ENCODE measurements at regions not wholly inside any gene's neighbourhood (a gene's known extent, or its start where the extent isn't known, plus 50 kb on each side); places are given as distances from the start of the nearest gene placed in this dataset.
"Not testable (repeated sequence)": the region's sequence is repeated elsewhere in the genome, so short reads cannot be mapped to it uniquely, and the experiment has no call there.

- DNase-seq = no peak
Observed at GRCh38 chr6:121020656-121021055, 313.6 kb downstream of the TBC1D32 start.

DNA sequence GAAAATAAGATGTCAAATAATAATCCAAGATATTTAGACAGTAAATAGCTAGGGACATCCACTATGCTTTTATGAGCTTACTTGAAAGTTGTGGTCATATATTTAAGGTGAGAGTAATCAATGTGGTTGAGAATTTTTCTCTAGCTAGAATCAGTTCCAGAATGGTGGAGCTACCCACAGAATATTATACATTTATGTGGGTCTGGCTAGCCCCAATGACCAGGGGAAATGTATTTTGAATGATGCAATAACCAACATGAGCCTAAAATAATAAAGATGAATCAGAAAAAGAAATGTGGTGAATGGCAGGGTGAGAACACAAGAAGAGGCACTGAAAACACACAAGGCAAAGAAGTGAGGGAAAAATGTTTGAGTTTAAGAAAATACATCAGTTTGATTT is 325.7 kb downstream of the TBC1D32 start:
- no peak for DNase-seq

DNA sequence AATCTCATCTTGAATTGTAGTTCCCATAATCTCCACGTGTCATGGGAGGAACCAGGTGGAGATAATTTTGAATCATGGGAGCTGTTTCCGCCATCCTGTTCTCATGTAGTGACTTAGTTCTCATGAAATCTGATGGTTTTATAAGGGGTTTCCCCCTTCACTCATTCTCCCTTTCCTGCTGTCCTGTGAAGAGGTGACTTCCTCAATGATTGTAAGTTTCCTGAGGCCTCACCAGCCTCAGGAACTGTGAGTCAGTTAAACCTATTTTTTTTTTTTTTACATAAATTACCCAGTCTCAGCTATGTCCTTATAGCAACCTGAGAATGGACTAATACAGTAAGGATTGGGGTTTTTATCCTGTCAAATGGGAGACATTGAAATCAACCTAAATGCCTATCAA is 328.3 kb downstream of the TBC1D32 start:
- no peak for DNase-seq

DNA sequence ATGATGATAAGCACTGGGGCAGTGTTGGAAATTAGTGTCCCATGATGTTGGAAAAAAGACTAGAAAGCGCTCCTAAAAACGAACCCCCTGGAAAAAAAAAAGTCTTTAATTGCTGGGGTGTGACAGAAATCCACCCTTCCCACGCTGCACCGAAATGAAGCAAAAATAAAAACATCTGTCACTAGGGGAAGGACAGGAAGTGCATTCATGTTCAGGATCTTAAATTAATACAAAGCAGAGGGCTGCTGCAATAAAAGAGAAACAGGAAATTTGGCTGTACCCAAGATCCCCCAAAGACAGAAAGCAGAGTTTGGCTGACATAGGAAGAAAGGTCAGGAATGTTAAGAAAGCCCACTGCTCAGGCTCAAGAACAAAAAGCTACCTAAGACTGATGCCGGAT is 333.9 kb downstream of the TBC1D32 start:
- DNase-seq = no peak

GRCh38 chr6:120996340-120996739 is 337.9 kb downstream of the TBC1D32 start:
- no peak for DNase-seq

DNA sequence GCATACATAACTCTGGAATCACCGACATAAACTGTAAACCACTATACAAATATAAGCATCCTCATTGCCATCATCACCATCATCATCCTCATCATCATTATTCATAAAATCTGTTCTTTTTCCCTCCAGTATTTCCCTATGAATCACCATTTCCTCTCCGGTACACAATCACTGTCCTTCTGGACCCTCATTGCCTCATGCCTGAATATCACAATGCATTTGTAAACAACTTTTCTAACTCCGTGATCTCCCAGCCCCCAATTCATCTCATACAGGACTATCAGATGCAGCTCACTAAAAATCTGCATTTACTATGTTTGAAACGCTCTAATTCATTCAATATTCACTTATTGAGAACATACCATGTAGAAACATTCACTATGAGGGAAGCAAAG is 339.7 kb downstream of the TBC1D32 start:
- DNase-seq = no peak

GRCh38 chr6:120993929-120994572 is 340.2 kb downstream of the TBC1D32 start:
- no peak for DNase-seq

GRCh38 chr6:120992257-120992656 is 342.0 kb downstream of the TBC1D32 start:
- DNase-seq = no peak

GRCh38 chr6:120990866-120991265 is 343.4 kb downstream of the TBC1D32 start:
- DNase-seq = no peak

- DNase-seq = no peak
Observed at GRCh38 chr6:120981835-120982234, 352.4 kb downstream of the TBC1D32 start.

- DNase-seq = no peak
Observed at GRCh38 chr6:120966321-120966720, 368.0 kb downstream of the TBC1D32 start.

DNA sequence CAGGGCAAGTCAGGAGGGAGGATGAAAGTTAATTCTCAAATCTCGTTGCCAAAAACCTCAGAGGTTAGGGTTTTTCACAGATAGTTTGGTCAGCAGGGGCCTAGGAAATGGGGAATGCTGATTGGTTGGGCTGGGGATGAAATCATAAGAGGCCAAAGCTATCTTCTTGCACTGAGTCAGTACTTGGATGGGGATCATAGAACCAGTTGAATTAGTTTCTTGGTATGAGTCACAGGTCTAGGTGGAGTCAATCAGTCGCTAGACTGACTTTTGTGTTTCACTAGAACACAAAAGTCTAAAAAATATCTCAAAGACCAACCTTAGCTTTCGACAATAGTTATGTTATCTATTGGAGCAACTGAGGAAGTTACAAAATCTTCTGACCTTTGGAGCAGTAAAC is 368.5 kb downstream of the TBC1D32 start:
- DNase-seq = no peak

DNA sequence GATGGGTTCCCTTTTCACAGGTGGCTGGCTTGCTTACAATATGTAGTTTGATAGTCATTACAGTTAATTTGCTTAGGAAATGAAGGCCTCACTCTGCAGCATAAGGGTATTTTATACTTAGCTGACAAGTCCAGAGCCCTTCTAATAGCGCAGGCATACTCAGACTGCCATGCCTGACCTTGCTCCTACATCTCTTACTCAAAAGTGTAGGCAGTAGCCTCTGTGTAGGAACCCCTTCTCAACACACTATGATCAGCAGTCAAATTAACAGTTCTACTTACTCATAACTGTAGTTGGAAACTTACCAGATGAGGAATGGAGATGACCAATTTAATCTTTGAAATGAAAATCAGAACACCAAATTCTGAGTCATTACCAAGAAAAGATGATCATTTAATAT is 373.5 kb downstream of the TBC1D32 start:
- DNase-seq = no peak

- DNase-seq = no peak
Observed at GRCh38 chr6:120954111-120954510, 380.2 kb downstream of the TBC1D32 start.

- DNase-seq = no peak
Observed at GRCh38 chr6:120951258-120951657, 383.0 kb downstream of the TBC1D32 start.

- DNase-seq = no peak
Observed at GRCh38 chr6:120947111-120947510, 387.2 kb downstream of the TBC1D32 start.

GRCh38 chr6:120945905-120946594 is 388.2 kb downstream of the TBC1D32 start:
- no peak for DNase-seq

DNA sequence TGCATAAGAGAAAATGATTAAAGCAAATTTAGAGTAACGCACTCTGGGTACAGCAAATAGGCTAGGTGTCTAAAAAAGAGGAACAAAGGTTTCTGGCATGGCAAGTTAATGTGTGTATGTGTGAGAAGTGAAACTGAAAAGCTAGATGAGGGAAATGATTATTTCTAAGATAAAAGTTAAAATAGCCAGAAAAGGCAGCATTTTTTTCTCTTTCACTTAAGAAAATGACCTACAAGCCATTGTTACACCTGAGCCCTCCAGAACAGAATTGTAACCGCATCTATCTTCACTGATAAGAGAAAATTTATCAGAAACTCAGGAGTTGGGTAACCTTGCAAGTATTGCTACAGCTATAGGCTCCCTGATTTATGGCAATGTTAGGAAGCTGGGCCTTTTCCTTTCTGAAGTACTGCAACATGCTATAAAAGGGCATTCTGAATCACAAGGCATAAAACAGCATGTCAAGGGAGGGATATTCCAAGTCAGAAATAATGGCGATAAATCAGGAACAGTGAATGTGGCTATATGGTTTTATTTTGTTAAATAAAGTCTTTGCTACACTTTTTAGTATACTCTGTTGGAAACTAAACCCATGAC is 395.3 kb downstream of the TBC1D32 start:
- DNase-seq = no peak

GRCh38 chr6:120938164-120938875 is 396.0 kb downstream of the TBC1D32 start:
- DNase-seq = no peak

GRCh38 chr6:120935908-120936307 is 398.4 kb downstream of the TBC1D32 start:
- DNase-seq = no peak

- DNase-seq = no peak
Observed at GRCh38 chr6:120935016-120935415, 399.3 kb downstream of the TBC1D32 start.

- DNase-seq = not testable (repeated sequence)
Observed at GRCh38 chr6:120931520-120932180, 402.6 kb downstream of the TBC1D32 start.

GRCh38 chr6:120930500-120930899 is 403.8 kb downstream of the TBC1D32 start:
- DNase-seq = not testable (repeated sequence)

All from occipital lobe (tissue), 1 donor.